ENCODE measurements at regions not wholly inside any gene's neighbourhood (a gene's known extent, or its start where the extent isn't known, plus 50 kb on each side); places are given as distances from the start of the nearest gene placed in this dataset.

DNA sequence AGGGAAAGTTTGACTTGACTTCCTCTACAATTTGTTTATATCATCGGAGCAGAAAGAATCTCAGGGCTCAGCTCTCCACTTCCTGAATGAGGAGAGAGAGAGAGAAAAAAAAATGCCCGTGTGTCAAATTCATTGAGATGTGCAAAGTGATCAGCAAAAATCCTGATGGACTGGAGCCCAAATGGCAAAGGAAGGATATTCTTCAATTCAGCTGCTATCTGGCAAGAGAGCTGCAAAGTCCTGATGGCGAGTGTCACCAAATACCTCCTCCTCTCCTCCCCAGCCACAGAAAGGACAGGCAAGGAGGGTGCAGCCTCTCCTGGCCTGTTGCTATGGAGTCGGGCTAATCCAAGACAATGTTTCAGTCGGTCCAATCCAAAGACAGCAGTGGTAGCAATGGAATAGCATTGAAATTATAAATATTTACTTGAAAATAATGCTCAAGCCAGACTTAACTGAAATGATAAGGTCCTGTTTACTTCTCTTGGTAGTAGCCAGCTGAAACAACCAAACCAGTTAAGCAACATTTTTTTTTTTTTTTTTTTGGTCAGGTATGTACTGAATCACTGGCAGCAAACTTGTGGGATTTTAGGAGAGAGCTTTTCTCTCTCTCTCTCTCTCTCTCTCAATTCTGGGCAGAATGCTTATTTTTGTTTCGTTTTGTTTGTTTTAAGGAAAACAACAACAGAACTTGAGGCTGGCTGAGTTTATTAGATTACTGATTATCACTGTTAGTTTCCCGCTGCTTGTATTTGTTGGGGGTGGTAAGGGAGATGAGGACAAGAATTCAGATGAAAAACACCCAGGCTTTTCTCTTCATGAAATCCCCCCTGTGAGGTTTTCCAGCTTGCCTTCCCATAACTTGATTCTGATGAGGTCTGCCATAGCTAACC lies 204.2 kb downstream of the BCAS1 start:
- no peak for TF ChIP-seq YY1 (IDR thresholded peaks at IDR 0.05; ENCODE audit: insufficient read depth, insufficient read length)
- no peak for TF ChIP-seq SUZ12 (IDR thresholded peaks at IDR 0.05; ENCODE audit: extremely low read depth, insufficient read depth, insufficient read length)
- no peak for TF ChIP-seq ZNF274 (IDR thresholded peaks at IDR 0.05; ENCODE audit: low read depth, low read length)
